GM18873 (cell line): ENCODE measurements at regions not wholly inside any gene's neighbourhood (a gene's known extent, or its start where the extent isn't known, plus 50 kb on each side); places are given as distances from the start of the nearest gene placed in this dataset.
A peak's percentile ranks its signal among the peaks of the same experiment; 100 is the strongest.

ENCODE experiments used
- ATAC-seq: cut with Tn5 transposase; IDR thresholded peaks from one replicate; pipeline ENCODE4 v1.9.1; 2021; ENCODE audit warnings: mild to moderate bottlenecking, moderate library complexity, moderate number of reproducible peaks; ENCODE audit not compliant: unreplicated experiment, low FRiP score

DNA sequence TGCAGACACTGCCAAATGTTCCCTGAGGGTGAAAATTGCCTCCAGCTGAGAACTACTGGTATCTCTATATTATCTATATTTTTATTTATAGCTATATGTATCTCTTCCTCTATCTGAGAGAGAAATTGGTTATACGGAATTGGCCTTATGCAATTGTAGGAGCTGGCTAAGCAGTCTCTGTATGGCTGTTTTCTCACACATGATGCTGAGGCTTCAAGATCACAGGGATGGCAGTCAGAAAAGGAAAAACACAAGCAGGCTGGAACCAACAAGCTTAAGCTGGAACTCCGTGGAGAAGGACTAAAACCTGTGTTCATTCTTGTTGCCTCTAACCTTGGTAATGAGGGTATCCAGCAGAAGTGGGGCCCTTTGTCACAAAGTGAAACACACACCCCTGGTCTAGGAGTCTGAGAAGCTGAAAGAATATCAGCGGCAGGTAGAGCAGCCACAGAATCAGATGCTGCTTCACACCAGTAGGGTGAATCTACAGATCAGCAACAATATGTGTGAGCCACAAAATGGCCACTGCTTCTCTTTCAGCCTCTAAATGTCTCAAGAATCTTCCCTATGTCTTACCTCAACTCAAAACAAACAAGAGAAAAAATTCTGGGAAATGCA lies 166.5 kb upstream of the PPP1R2C start:
- ATAC-seq, result no peak

DNA sequence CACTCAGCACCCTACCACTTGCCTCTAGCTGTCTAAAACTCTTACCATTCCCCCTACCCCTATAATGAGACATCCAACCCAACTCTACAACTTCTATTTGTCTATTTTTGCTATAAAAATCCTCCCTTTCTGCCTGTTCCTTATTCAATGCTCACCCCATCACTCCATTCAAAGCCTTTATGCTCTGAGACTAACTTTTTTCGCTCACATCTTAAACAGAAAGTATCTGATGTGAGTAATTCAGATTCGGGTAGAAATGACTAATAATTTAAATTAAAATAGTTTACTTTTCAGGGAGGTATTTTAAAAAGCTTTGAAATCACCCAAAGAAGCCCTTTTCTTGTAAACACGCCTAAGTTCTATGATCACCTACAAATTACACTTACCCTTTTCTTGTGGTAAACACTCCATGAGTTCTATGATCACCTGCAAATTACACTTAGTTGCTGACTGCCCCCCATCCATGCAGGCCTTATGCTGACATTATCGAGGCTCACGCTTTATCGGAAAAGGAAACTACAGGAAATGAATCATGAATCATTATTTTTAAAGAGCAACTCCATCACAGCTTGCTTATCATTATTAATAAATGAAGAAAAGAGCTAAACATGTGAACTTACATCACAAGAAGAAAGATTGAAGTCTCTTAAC lies 168.7 kb upstream of the PPP1R2C start:
- ATAC-seq, result no peak

DNA sequence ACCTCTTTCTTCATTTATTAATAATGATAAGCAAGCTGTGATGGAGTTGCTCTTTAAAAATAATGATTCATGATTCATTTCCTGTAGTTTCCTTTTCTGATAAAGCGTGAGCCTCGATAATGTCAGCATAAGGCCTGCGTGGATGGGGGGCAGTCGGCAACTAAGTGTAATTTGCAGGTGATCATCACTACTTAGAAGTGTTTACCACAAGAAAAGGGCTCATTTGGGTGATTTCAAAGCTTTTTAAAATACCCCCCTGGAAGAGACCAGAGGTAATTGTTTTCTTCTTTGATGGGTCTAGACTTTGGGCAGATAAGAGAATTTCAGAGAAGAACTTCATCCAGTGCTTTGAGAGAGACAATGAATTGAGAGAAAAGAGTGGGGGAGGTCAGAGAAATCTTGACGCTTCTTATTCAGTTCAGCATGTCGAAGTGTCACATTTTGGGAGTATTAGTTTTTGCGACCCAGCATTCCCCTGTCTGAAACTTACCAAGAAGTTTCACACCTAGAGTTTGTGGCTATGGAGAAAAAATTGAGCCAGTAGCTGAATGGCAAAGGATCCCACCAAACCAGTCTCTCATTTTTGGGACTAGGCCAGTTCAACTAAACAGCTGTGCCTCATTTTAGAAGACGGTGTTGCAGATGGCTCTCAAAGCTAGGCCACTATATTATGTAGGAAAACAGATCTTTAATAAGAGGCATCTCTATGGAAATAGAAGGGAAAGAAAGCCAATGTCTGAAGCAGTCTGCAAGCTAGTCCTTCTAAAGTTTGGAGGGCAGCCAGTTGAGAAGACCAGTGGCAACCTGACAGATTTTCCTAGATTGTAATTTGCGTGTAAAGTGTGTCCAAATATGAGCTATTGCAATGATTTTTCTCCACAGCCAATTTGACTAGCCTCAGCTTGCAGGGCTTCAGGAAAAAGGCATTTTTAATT lies 171.0 kb upstream of the PPP1R2C start:
- no peak for ATAC-seq

DNA sequence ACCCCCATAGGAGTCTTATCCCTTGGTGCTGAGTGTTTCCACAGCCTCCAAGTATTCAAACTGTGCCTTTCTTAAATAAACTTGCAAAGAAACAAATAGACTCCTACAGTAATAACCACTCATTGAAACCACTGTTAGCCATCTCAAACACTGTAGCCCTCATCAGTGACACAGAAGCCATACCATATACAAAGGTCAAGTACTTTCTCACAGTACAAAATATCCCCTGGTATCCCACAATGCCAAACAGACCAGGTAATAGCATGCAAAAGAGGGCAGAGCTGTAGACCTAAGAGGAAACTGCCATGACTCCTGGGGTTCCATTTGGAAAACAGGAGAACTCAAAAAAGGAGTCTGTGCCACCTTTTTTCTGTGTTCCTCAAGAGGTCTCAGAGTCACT lies 173.8 kb upstream of the PPP1R2C start:
- no peak for ATAC-seq

DNA sequence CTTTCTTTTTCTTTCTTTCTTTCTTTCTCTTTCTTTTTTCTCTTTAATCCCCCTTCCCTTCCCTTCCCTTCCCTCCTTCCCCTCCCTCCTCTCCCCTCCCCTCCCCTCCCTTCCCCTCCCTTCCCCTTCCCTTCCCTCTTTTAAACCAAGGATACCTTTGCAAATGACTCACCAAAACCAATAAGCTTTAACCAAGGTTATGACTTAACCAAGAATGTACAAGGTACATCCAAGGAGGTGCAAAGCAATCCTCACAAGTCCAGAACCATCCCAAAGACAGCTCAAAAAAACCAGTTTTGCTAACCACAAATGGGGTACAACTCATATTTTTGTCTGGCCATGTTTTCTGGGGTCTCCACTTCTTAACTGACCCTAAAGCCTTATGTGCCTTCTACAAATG lies 174.7 kb upstream of the PPP1R2C start:
- ATAC-seq, result no peak

DNA sequence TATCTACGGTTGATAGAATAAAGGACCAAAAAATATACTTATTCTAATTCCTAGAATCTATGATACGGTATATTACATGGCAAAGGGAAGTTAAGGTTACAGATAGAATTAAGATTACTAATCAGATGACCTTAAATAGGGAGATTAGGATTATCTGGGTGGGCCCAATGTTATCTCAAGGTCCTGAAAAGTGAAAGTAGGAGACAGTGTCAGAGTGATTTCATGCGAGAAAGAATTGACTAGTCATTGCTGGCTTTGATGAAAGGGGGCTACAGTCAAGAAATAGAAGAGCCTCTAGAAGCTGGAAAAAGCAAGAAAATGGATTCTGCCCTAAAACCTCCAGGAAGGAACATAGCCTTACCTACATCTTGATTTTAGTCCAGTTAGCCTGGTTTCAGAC lies 176.9 kb upstream of the PPP1R2C start:
- no peak for ATAC-seq

DNA sequence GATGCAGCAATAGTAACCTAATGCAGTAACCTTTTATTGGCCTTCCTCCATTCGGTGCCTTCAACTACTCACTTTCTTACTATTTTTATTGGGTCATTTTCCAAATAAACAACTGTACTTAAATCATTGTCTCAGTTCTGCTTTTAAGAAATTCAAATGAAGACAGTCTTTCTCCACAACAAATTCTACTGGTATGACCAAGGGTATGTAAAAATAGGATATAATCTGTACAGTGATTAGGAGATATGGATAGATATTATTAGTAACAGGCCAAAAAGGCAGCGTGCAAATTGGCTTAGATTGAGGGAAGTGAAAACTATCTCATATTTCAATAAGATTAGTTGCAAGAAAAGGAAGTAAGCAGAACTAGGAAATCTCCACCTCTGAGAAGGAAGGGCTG lies 177.4 kb upstream of the PPP1R2C start:
- ATAC-seq, result peak; percentile 81

DNA sequence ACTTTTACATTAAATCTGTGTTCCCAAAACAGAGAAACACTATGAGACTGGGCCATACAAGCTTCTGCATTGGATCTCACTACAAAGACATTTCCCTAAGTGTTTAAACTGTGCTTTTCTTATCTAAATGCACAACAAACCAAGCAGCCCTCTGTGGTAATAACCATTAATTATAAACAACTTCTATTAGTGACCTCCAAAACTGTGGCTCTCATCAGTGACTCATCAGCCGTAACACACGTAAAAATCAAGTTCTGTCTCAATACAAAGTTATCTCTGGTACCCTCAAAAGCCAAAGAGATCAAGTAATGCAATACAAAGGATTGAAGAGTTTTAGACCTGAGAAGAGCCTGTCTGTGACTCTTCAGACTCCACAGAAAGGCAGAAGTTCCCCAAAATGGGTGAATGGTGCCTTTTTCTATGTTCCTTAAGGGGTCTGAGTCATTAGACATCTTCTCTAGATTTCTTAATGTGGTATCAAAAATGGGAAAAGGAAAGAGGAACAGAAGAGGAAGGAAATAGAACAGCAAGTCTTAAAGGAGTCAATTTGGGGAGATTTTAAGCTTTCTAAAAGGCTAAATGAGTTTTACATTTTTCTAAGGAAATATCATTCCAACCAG lies 189.8 kb upstream of the PPP1R2C start:
- ATAC-seq, result no peak

DNA sequence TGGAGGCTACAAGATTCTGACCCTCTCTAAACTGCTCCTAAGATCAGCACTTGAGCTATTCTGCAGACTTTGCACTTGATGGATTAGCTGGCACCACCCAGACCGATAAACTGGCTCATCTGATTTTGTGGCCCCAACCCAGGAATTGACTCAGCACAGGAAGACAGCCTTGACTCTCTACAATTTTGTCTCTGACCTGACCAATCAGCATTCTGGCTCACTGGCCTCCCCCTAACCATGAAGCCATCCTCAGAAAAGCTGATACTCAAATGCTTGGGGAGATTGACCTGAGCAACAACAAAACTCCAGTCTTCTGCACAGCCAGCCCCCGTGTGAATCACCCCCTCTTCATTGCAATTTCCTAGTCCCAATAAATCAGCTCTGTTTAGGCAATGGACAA lies 195.4 kb upstream of the PPP1R2C start:
- no peak for ATAC-seq

DNA sequence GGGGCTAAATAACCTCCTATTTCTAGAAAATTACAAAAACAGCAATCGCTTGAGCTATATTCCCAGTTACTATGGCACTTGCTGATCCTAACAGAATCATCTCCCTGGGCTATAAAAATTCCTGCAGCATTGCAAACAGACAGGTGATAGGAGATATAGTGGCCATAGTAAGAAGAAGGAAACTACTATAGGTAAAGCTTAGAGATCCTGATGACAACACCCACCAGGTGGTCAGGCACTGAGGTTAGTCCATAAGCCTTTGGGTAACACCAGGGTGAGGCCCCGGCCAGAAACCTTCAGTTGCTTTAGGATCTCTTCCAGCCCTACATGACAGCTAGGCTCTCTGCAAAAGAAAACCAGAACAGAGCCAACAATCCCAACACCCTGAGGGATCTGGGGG lies 197.9 kb upstream of the PPP1R2C start:
- no peak for ATAC-seq

DNA sequence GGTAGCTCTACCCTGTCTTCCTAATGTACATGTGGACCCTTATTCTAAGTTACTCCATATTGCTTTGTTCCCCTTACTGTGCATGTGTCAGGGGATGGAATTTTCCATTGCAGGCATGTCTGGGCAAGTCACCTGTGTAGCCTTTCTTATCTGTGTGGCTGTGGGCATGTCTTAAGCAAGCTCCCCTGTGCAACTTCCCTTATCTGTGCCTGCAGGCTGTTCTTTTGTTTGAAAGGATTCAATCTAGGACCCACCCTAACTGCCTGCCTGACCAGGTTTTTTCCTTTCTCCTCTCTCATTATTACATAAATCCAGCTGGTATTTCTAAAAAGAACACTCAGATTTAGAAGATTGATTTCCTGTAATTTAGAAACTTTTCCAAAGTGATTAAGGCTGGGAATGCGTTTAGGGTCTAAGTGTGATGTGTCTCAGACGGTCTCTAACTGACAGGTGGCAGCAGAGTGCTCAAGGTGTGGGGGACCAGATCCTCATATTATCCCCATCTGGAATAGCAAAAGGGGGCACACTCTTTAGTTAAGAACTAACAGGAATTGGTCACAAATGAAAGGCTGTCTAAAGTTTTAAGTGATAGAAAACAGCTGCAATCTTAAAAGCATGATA lies 198.9 kb upstream of the PPP1R2C start:
- ATAC-seq, result no peak

DNA sequence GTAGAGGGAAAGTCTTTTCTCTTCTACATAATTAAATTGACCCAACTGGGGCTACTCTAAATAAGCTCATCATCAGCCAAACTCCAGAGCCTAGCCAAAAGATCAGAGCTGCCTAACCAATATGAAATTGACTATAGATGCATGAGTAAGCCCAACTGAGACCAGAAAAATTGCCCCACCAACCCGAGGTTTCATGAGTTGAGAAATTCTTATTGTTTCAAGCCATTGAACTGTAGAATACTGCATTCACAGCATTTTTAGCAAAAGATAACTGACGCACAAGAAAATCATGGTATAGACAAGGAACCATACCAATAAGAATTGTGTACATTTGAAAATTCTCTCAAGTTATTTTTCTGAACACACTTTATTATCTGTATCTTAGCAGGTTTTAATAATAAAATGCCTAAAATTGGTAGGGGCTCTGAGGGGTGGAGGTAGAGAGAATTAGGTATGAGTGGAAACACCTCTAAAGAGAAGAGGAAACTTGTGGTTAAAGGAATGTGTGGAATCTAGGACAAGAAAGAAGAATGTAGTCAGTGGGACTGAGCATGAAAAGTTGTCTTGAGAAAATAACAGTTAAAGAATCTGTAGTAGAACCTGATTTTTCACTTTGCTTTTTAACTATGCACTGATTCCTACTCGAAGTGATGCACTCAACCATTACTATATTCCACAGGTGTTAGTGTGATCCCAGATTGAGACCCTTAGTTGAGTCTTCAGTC lies 200.9 kb upstream of the PPP1R2C start:
- no peak for ATAC-seq

DNA sequence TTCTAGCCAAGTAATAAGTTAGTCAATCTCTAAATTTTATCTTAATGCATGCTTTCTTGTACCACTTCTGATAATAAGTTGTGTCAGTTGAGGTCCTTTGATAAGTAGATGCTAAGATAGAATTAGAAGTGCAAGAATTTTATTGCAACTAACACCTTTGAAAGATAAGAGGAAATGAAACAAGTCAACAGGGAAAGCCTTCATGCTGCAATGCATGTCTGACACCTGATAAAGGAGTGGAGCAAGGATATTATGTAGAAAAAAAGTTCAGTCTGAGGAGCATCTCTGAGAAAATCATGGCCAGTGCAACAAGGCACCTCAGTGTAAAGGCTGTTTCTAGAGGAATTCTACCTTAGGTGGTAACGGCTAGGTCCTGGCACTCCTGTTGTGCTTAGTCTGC lies 210.7 kb upstream of the PPP1R2C start:
- no peak for ATAC-seq

DNA sequence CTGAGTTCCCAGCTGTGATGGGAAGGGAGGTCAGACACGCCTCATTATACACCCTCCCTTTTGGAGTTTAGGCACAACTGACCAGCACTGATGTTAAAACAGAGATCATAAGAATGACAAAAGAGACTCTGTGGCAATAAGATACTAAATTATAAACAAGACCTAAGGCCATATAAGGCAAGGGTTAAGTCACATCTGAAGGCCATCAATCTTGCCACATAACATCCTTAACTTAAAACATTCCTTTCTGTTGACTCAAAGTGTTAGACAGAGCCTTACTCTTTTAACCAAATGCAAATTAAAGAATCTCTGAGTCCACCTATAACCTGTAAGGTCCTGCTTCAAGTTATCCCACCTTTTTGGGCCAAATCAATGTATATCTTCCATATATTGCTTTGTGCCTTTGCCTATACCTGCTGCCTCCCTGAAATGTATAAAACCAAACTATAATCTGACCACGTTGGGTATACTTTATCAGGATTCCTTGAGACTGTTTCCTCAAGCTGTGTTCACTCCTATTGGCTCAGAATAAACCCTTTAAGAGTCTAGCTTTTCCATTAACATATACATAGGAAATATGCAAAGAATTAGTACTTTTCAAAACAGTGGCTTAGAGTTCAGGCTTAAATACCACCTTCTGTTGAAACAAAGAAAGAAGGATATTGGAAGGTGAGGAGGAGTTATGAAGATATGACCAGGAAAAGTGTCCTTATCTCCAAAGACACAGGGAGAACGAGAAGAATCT lies 214.4 kb upstream of the PPP1R2C start:
- ATAC-seq, result no peak

DNA sequence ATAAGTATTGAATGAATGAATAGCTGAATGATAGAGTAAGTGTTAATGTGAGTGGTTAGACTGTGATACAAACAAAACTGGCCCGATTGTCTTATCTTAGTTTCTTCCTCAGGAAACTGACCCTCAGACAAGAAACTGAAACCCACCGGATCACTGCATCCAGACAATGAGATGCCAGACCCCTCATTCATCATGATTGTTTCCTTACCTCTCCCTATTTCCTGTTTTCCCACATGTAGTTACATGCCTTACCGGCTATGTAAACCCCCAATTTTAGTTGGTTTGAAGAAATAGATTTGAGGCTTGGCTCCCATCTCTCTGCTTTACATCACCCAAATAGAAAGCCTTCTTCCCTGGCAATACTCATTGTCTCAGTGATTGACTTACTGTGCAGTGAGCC lies 218.9 kb upstream of the PPP1R2C start:
- ATAC-seq, result no peak

DNA sequence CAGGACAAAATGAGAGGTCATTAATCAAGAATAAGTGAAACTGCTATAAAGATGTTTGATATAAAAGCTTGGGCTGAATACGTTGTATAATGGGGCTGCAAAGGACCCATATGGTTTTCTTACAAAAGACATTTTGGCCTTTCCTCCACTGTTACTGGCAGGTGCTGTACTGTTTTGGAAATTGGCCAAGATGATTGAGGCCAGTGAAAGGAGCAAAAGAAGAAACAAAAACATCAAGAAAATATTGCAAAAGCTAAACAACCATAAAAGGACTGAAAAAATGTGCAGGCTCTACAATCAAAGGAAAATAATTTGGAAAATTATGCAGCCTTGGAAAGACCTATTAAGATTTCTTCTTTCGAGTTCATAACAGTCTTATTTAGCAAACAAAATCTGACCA lies 222.2 kb upstream of the PPP1R2C start:
- no peak for ATAC-seq

DNA sequence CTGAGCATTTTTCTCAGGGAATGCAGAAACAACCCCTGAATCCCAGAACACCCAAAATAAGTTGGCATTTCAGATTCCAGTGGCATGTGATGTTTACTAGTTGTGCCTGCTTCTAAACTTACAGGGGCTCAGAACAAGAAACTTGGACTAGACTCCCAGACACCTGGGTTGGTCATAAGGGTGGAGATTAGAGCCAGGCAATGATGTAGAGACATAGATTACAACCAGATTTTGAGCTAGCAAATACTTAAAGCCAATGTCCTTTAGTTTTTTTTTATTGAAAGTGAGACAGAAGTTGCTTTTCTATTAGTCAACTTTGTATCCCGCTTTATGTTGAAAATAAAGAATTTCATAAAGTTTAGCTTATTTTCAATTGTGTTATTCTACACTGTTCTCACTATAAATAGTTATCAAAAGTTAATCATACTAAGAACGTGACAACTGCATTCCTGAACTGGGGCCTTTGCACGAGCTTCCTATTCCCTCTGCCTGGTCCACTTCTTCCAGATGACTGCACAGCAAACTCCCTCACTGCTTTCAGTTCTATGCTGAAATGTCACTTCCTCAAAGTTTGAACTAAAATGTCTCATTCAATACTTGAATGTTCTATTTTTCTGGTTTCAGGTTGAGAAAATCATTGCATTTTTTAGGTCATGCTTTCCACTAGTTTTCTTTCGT lies 224.7 kb upstream of the PPP1R2C start:
- peak; percentile 83 for ATAC-seq

DNA sequence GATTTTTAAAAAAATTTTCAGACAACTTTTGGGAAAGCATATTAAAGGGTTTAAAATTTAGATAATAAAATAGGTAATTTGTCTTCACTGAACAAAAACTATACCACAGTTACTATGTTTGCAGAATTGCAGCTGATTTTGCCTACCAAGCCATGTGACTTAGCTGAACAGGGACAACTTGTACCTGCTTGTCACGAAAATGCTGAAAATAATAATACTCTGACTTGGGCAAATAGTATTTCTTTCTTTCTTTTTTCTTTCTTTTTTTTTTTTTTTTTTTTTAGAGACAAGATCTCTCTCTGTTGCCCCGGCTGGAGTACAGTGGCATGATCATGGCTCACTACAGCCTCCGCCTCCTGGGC lies 225.2 kb upstream of the PPP1R2C start:
- ATAC-seq, result peak; percentile 14

DNA sequence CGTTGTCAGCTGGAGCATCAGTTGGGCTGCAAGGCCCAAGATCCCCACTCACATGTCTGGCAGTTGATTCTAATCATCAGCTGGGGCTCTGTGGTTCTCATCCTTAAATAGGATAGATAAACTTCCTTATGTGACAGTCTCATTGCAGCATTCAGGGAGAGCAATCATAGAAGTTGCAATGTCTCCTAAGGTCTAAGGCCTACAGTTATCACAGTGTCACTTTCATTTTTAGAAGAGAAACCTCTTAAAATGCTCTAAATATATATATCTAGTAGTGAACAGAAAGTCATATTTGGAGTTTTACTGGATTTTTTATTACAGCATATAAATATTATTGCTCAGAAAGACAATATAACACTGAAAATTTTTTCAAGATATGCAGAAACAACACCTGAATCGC lies 226.0 kb upstream of the PPP1R2C start:
- ATAC-seq, result peak; percentile 31
